Neural crest cell (in vitro differentiated cells): ENCODE measurements at regions not wholly inside any gene's neighbourhood (a gene's known extent, or its start where the extent isn't known, plus 50 kb on each side); places are given as distances from the start of the nearest gene placed in this dataset.
"Not testable (repeated sequence)": the region's sequence is repeated elsewhere in the genome, so short reads cannot be mapped to it uniquely, and the experiment has no call there.

ENCODE experiments used
- DNase-seq: peaks from one replicate; pipeline ENCODE4 v3.0.0; 2021; ENCODE audit warnings: low read depth, mixed read lengths, low spot score
- H3K27ac Mint-ChIP-seq: one replicate; pipeline ENCODE4 v1.8.0; 2021; ENCODE audit warnings: mild to moderate bottlenecking, mixed read lengths; ENCODE audit not compliant: unreplicated experiment
- H3K27me3 Mint-ChIP-seq: 2 replicates; pipeline ENCODE4 v1.8.0; 2021; ENCODE audit warnings: low read depth, mild to moderate bottlenecking, mixed read lengths
- H3K36me3 Mint-ChIP-seq: 2 replicates; pipeline ENCODE4 v1.8.0; 2021; ENCODE audit warnings: low read depth, mild to moderate bottlenecking, mixed read lengths
- H3K4me1 Mint-ChIP-seq: 2 replicates; pipeline ENCODE4 v1.8.0; 2021; ENCODE audit warnings: mixed read lengths
- H3K4me3 Mint-ChIP-seq: one replicate; pipeline ENCODE4 v1.8.0; 2021; ENCODE audit warnings: mild to moderate bottlenecking, mixed read lengths
- H3K9me3 Mint-ChIP-seq: 2 replicates; pipeline ENCODE4 v1.8.0; 2021; ENCODE audit warnings: mixed read lengths
- TF ChIP-seq, protein P1 (sequence below): fragments of 200-600 bp; sonication (generic); conservative IDR thresholded peaks from 2 replicates; pipeline ENCODE4 v1.5.0; 2021; ENCODE audit warnings: antibody characterized with exemption, mild to moderate bottlenecking

GRCh38 chr12:33944703-33945437 lies 77.4 kb upstream of the ALG10 start:
- TF ChIP-seq, protein P1, sequence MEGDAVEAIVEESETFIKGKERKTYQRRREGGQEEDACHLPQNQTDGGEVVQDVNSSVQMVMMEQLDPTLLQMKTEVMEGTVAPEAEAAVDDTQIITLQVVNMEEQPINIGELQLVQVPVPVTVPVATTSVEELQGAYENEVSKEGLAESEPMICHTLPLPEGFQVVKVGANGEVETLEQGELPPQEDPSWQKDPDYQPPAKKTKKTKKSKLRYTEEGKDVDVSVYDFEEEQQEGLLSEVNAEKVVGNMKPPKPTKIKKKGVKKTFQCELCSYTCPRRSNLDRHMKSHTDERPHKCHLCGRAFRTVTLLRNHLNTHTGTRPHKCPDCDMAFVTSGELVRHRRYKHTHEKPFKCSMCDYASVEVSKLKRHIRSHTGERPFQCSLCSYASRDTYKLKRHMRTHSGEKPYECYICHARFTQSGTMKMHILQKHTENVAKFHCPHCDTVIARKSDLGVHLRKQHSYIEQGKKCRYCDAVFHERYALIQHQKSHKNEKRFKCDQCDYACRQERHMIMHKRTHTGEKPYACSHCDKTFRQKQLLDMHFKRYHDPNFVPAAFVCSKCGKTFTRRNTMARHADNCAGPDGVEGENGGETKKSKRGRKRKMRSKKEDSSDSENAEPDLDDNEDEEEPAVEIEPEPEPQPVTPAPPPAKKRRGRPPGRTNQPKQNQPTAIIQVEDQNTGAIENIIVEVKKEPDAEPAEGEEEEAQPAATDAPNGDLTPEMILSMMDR, result no peak
- DNase-seq, result no peak
- peaks cover 5% of the 10 kb centered on the region for H3K9me3 Mint-ChIP-seq
- H3K4me3 Mint-ChIP-seq, result no peak overlapping the region
- no peaks in the 10 kb centered on the region for H3K36me3 Mint-ChIP-seq
- no peak overlapping the region for H3K27ac Mint-ChIP-seq
- no peaks in the 10 kb centered on the region for H3K4me1 Mint-ChIP-seq
- H3K27me3 Mint-ChIP-seq, result peaks cover 4% of the 10 kb centered on the region

- no peak for DNase-seq
- Mint-ChIP-seq H3K27me3 (peaks cover 7% of the 10 kb centered on the region), H3K9me3 (peaks cover 9% of the 10 kb centered on the region), H3K4me3 (no peak overlapping the region), H3K36me3 (no peaks in the 10 kb centered on the region), H3K4me1 (no peaks in the 10 kb centered on the region), H3K27ac (no peak overlapping the region)
- TF ChIP-seq, protein P1, result no peak
Observed at GRCh38 chr12:33945438-33945784, 76.9 kb upstream of the ALG10 start.

DNA sequence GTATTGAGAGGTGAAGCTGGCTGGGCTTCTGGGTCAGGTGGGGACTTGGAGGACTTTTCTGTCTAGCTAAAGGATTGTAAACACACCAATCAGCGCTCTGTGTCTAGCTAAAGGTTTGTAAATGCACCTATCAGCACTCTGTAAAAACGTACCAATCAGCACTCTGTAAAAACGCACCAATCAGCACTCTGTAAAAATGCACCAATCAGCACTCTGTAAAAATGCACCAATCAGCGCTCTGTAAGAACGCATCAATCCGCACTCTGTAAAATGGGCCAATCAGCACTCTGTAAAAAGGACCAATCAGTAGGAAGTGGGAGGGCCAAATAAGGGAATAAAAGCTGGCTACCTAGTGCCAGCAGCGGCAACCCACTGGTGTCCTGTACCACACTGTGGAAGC lies 56.1 kb upstream of the ALG10 start:
- not testable (repeated sequence) for DNase-seq, H3K4me3 Mint-ChIP-seq, H3K27ac Mint-ChIP-seq, H3K36me3 Mint-ChIP-seq, H3K4me1 Mint-ChIP-seq, H3K9me3 Mint-ChIP-seq, H3K27me3 Mint-ChIP-seq

DNA sequence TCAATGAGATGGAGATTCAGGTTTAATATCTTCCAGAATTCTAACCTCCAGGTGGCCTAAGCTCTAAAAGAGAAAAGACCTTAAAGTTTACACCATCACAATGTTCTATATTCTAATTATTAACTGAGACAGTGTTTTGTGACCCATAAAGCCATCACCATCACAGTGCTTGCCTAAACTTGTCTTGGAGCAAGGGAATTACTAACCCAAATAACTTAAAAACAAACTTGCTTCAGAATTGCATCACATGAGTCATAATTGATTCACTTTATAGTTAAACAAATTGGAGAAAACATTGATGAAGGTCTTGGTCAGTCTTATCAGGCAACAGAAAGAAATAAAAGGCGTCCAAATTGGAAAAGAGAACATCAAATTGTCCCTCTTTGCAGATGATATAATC lies 54.5 kb upstream of the ALG10 start:
- Mint-ChIP-seq H3K27me3 (peaks cover 5% of the 10 kb centered on the region), H3K36me3 (no peaks in the 10 kb centered on the region), H3K4me3 (no peak overlapping the region), H3K4me1 (no peaks in the 10 kb centered on the region), H3K27ac (no peak overlapping the region), H3K9me3 (peaks cover 7% of the 10 kb centered on the region)
- no peak for DNase-seq
- TF ChIP-seq, protein P1, result no peak
